ENCODE measurements at regions not wholly inside any gene's neighbourhood (a gene's known extent, or its start where the extent isn't known, plus 50 kb on each side); places are given as distances from the start of the nearest gene placed in this dataset.
A peak's percentile ranks its signal among the peaks of the same experiment; 100 is the strongest.
"Not testable (repeated sequence)": the region's sequence is repeated elsewhere in the genome, so short reads cannot be mapped to it uniquely, and the experiment has no call there.

DNA sequence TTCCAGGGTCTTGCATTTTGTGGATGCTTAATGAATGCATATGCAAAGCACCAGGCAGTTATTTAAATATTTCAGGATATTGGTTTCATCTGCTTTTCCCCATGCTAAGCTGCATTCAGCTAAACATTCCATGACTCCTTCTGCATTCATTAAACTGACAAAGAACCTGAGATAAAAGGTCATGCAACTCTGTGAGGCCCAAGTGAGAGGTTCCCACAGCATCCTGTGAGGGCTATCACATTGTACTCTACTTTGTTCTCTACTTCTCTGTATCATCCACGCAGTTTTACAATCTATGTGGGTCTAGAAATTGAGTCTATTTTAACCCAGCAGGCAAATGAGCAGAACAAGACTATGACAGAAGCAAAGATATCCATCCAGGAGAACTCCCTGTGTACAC is 86.4 kb upstream of the PRSS16 start:
- no peak for DNase-seq (ENCODE audit: low spot score)

DNA sequence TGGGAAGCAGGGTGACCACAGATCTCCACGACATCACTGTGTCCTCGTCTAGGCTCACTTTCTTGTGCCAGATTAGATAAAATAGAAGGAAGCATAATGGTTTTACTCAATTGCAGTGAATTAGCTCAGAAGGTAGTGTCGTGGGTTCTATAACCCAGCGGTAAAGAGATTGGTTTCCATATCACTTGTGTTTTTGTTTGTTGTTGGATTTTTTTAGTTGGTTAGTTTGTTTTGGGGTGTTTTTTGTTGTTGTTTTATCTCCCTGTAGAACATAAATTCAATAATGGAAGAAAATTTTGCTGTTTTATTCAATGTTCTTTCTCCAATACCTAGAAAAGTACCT is 85.9 kb upstream of the PRSS16 start:
- no peak for DNase-seq (ENCODE audit: low spot score)

DNA sequence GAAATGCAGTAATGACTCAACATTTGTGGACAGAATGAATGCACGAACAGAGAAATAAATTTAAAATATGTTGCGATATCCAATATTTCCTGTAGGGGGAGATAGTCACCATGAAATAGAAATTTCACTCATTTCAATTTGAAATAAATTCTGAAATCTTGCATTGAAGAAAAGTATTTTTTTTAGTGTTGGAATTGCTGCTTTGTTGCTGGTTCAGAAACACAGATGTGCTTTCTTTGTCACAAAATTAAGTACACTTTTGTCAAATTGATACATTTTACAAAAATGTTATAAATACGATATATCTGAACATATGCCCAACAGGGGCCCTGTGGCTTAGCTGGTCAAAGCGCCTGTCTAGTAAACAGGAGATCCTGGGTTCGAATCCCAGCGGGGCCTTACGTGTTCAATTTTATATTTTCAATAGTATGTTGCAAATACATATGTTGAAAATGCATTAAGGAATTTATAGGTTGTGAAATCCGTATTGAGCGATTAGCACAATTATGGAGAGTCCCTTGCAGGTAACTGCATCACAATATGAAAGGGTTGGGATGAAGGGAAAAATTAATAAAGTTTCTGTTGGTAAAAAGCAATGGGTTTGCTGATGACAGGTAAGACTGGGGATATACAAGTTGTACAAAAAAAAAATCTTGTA is 85.4 kb upstream of the PRSS16 start:
- DNase-seq (ENCODE audit: low spot score): peak; percentile 57

DNA sequence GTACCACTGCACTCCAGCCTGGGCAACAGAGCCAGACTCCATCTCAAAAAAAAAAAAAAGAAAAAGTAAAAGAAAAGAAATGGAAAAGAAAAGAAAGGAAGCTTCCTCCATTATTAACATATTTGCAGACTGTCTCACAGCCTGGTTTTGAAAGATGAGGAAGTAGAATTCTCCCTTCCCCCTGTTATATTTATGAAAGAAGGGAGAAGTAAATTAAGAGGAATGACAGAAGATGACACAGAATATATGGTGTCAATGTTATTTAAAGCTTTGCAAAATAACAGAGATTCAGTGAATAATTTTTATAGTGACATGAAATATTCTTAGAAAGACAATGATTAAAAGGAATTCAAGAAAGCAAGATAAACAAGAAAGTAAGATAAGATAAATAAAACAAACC is 83.7 kb upstream of the PRSS16 start:
- no peak for DNase-seq (ENCODE audit: low spot score)

DNA sequence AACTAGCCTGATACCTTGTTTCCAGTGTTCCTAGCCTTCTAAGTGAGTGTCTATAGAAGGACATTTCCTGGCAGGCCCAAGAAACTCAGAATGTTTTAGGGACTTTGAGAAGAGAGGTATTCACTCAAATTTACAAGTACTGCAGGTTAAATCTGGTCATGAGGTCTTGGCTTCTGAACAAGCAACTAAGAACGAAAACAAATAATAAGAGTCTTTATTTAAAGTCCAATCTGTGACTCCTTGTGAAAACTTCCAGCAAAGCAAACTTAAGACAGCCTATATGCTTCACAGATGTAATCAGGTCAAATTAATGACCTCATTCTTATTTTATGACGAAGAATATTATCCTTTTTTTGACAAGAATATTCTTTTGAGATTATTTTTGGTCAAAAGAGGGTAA is 79.4 kb upstream of the PRSS16 start:
- no peak for DNase-seq (ENCODE audit: low spot score)

DNA sequence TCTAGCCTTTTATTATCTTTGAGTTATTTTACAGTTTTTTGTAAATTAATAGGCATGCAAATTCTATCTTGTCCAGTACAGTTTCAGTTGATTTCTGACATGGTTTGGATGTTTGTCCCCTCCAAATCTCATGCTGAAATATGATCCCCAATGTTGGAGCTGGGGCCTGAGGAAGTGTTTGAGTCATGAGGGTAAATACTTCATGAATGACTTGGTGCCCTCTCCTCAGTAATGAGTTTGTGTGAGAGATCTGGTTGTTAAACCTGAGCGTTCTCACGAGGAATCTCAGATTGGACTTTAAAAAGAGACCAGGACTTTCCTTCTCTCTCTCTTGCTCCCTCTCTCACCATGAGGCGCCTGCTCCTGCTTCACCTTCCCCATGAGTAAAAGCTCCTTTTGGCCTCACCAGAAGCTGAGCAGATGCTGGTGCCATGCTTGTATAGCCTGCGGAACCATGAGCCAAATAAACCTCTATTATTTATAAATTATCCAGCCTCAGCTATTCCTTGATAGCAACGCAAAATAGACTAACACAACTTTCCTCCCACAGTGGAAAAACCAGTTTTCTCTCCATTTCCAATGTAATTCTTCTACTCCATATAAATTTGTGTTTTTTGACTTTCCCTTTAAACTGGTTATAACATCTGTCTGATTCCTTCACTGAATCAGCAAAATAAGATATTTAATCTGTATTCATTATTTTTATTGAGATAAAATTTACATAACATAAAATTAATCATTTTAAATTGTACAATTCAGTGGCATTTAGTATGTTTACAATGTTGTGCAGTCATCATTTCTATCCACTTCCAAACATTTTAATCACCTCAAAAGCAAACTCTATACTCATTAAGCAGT is 78.7 kb upstream of the PRSS16 start:
- no peak for DNase-seq (ENCODE audit: low spot score)

DNA sequence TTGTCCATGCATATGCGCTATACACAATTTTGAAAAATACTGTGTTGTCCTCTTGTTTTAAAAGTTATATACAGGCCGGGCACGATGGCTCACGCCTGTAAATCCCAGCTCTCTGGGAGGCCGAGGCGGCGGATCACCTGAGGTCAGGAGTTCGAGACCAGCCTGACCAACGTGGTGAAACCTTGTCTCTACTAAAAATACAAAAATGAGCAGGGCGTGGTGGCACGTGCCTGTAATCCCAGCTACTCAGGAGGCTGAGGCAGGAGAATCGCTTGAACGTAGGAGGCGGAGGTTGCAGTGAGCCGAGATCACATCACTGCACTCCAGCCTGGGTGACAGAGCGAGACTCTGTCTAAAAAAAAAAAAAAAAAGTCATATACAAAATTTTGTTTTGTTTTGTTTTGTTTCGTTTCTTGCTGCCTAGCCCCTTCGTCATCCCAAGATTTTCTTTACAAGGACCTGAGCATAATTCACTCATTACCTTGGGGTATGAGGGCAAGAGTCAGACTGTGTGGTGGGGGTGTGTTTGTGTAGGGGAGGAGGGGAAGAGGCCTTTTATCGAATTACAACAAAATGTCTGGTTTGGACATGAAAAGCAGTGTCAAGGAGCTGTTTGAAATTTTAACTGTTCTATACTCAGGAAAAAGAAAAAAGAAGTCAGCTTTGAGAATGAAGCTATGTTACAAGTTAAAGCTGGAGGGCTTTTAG is 74.8 kb upstream of the PRSS16 start:
- not testable (repeated sequence) for DNase-seq (ENCODE audit: low spot score)

DNA sequence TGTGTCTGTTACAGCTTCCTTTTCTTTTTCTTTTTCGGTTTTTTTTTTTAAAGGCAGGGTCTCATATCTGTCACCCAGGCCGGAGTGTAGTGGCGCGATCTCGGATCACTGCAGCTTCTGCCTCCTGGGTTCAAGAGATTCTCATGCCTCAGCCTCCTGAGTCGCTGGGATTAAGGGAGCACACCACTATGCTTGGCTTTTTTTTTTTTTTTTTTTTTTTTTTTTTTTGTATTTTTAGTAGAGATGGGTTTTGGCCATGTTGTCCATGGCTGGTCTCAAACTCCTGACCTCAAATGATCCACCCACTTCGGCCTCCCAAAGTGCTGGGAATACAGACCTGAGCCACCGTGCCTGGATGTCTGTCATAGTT is 74.3 kb upstream of the PRSS16 start:
- DNase-seq (ENCODE audit: low spot score): not testable (repeated sequence)

DNA sequence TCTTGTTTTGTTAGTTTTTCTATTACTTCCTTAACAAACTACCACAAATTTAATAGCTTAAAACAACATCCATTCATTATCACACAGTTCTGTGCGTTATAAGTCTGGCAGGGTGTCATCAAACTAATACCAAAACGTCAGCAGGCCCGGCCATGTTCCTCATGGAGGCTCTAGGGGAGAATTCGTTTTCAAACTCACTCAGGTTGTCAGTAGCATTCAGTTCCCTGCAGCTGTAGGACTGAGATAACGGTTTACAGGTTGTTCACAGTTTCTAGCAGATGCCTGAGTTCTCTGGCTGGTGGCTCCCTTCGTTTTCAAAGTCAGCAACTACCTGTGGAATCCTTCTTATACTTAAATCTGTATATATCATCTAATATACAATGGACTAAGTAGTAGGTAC is 72.5 kb upstream of the PRSS16 start:
- DNase-seq (ENCODE audit: low spot score): no peak

DNA sequence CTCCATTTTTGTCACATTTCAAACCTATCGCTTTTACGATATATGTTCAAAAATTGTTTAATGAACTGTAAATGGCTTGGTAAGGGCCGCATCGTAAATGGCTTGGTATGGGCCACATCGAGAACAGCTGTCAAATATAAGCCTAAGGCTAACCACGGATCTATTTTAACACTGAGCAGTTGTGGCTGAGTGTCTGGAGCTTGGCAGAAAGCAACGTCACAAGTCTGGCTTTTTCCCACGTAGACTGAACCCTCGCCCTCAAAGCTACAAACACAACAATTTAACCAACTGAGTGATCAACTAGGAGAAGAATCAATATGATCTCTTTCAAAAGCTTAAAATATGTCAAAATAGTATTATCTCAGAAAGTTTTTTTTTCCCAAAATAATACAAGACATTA is 71.4 kb upstream of the PRSS16 start:
- peak; percentile 85 for DNase-seq (ENCODE audit: low spot score)

DNA sequence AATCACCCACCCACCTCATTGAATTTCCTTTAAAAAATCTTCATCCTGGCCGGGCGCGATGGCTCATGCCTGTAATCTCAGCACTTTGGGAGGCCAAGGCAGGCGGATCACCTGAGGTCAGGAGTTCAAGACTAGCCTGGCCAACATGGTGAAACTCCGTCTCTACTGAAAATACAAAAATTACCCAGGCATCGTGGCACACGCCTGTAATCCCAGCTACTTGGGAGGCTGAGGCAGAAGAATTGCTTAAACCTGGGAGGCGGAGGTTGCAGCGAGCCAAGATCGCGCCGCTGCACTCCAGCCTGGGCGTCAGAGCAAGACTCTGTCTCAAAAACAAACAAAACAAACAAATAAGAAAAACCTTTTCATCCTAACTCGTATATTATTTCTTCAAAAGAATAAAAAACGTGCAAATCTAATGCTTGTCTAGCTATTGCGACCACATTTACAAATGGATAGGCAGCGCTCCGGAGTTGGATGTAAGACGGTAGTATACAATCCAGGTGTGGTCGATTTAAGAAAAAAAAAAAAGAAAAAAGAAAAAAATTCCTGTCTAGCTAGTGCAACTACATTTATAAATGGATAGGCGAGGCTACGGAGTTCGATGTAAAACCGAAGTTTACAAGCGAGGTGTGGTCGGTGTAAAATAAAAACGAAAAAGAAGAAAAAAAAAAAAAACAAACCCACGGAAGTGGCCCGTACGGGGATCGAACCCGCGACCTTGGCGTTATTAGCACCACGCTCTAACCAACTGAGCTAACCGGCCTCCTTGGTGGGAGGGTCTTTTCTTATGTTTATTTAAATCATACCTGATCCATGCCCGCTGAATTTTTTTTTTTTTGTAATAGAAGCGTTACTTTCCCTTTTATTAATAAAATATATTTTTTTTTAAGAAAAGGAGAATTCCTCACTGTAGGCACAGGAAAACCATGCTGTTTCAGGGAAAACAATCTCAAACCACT is 70.7 kb upstream of the PRSS16 start:
- peak; percentile 73 for DNase-seq (ENCODE audit: low spot score)

DNA sequence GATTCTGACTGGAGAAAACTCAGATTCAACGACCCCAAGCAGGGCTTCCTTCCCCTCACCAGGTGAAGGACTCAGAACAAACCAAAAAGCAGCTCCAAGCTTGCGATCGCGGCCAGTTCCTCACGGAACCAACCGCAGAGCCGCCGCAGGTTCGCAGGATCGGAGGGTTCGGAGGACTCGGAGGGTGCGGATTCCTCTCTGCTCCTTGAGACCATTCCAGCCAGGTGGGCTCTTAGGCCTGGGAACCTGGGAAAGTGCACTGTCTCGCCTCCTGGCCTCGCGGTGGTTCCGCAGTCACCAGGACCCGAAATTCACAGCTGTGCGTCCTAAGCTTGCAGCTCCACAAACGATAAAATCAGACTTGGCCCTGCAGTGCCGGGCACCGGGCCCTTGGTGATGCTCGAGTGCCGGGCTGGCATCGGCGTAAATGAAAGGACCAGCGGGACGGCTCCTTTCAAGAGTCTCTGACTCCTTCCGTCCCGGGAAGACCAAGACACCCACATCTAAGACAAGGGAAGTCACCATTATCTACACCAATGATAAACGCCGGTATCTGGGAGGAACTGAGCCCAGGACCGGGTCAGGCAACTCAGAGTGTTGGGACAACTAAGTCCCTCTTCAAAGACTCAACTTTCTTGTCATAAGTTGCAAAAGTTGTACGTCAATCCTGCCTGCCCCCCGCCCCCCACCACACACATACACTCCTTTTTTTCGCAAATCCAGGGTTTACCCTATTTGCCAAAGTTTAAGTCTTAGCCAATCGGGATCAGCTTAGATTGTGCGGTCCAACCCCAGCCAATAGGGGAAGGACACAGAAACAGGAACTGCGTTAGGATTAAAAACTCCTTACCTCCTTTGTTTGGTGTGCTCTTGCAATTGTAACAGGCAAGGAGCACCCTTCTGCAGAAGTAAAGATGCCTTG is 69.8 kb upstream of the PRSS16 start:
- DNase-seq (ENCODE audit: low spot score): peak; percentile 93

DNA sequence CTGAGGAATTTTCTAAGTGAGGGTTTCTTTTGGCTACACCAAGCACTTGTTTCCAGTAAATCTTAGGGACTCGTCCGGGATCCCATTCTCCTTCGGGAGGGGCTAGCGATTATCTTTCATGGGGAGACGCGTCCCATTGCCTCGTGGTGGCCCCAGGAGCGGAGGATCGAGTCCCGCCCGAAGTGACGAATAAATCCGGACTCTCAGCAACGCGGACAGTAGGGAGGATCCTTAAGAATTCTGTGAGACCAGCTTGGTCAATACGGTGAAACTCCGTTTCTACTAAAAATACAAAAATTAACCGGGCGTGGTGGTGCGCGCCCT is 69.1 kb upstream of the PRSS16 start:
- no peak for DNase-seq (ENCODE audit: low spot score)

DNA sequence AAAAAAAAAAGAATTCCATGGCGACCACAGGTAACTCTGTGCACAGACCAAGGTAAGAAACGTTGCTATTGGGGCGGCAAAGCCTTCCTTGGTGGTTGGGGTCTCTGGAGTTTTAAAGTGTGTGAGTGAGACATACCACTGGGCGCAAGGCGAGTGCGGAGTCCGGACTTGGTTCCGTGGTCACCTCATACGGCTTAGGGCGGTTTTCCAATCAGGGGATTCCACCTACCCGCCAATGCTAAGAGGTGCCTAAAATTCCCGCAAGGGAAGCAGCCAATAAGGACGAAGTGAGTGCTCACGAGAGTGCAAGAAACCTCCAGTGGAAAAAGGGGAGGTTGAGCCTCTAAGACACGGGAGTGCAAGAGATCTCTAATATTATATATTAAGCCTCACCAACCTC is 68.6 kb upstream of the PRSS16 start:
- no peak for DNase-seq (ENCODE audit: low spot score)

DNA sequence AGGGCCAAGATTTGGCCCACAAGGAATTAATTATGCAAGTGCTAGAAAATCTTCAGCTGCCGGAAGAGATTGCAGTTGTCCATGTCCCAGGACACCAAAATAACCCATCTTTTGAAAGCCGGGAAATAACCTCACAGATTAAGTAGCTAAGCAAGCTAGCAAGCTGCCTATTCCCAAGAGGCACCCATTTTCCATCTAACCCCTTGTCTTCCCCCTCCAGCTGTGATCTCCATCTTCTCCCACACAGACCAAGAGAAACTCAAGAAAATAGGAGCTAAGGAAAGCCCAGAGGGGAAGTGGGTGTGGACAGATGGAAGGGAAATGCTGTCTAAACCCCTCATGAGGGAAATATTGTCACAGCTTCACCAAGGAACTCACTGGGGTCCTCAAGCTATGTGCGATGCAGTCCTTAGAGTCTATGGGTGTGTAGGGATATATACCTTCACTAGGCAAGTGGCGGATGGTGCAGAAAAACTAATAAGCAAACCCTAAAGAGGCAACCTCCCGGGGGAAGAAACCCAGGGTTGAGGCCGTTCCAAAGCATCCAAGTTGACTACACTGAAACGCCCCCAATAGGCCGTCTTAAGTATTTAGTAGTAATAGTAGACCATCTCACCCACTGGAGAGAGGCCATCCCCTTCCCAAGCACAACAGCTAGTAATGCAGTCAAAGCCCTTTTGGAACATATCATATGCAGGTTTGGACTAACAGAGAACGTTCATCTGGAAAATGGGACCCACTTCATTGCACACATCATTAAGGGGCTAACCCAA is 64.3 kb upstream of the PRSS16 start:
- DNase-seq (ENCODE audit: low spot score): no peak

DNA sequence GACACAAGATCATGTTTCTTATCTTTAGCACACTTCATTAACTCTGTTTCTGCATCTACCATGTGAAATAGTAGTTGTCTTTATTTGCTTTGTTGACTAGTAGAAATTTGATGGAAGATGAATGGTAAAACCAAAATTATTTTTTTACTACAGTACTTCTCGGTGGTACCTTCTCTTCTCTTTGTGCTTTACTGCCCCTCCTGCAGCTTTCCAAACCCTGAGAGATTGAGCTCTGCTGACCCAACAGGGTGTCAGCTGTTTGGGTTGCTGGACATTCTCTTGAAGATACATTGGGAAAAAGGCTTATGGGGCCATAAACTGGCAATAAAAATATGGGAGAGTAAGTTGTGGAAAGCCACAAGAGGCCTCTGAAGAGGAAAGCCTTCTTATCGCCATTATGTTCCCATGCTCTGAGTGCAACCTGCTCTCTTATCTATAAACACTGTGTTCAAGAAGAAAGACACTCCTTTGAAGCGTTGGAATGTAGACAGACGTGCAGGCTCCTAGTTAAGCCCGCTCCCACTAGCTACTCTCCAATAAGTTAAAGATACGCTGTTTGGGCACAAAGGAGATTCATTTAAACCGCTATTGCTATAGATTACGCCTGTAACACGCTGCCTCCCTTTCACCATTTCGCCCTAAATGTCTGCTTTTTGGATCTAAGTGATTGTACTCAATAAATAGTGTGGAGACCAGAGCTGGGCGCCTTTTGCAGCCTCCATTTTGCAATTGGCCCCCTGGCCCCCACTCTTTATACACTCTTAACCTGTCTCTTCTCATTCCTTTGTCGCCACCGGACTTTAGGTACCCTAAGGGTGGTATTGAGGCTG is 60.1 kb upstream of the PRSS16 start:
- no peak for DNase-seq (ENCODE audit: low spot score)

DNA sequence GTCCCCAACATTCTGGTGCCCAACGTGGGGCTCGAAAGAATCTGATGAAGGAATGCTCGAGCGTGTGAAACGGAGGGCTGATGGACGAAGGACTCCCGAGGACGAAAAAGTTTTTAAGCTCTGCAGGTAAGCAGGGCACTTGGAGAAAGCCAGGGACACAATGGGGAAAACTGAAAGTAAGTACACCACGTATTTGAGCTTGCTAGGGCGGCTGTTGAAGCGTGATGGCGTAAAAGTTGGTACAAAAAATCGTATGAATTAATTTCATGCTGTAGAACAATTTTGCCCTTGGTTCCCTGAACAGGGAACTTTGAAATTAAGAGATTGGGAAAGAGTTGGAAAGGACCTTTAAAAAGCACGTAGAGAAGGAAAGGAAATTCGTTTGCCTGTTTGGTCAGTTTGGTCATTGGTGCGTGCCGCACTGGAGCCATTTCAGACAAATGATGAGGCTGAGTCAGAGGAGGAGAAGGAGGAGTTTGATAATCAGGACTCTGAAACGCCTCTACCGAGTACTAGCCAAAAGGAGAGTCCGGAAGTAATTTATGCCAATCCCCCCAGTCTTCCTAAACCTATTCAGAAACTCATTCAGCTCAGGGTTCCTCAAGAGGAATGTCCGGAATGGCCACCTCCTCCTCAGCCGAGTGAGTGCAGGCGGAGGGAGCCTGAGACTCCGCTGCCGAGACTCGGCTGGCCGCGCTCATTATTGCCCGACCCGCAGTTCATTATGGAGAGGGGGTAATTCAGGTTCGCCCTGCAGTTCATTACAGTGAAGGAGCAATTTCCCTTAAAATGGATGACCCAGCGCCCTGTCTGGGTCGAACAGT is 59.2 kb upstream of the PRSS16 start:
- peak; percentile 87 for DNase-seq (ENCODE audit: low spot score)

DNA sequence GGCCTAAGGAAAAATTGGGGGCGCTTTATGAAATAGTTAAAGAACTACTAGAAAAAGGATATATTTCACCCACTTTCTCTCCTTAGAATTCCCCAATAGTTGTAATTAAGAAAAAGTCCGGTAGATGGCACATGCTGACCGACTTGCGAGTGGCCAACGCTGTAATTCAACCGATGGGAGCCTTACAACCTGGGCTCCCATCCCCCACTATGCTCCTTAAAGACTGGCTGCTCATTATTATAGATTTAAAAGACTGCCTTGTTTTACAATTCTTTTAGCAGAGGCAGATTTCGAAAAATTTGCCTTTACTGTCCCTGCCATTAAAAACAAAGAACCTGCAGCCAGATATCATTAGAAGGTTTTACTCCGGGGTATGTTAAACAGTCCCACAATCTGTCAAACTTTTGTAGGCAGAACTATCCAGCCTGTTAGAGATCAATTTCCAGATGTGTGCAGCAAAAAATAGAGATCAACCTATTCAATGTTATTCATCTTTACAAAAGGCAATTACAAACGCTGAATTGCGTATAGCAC is 58.5 kb upstream of the PRSS16 start:
- DNase-seq (ENCODE audit: low spot score): peak; percentile 92

Measured in umbilical cord (tissue), 1 donor.